ENCODE measurements at regions not wholly inside any gene's neighbourhood (a gene's known extent, or its start where the extent isn't known, plus 50 kb on each side); places are given as distances from the start of the nearest gene placed in this dataset.

DNA sequence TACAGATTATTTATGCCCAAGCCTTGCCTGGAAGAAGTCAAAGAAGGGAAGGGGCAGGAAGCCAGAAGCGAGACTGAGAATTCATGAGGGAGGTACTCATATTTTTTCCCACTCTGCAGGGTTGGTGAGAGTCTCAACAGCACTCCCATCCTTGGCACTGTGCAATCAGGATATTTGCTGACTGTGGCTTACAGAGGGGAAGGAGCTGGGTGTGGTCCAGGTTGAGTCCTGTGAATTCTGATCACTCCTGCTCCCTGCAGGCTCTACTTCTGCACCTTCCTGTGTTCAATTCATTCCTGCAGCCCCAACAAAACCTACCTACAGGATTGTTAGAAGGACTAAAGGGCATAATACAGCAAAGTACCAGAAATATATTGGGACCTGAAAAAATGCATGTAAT is 530.5 kb downstream of the INSC start:
- TF ChIP-seq POLR2A (IDR thresholded peaks at IDR 0.05), result no peak
- no peak for TF ChIP-seq CTCF (IDR thresholded peaks at IDR 0.05)

Measured in uterus (tissue), 2 donors.